ENCODE measurements at regions not wholly inside any gene's neighbourhood (a gene's known extent, or its start where the extent isn't known, plus 50 kb on each side); places are given as distances from the start of the nearest gene placed in this dataset.
"Not testable (repeated sequence)": the region's sequence is repeated elsewhere in the genome, so short reads cannot be mapped to it uniquely, and the experiment has no call there.

DNA sequence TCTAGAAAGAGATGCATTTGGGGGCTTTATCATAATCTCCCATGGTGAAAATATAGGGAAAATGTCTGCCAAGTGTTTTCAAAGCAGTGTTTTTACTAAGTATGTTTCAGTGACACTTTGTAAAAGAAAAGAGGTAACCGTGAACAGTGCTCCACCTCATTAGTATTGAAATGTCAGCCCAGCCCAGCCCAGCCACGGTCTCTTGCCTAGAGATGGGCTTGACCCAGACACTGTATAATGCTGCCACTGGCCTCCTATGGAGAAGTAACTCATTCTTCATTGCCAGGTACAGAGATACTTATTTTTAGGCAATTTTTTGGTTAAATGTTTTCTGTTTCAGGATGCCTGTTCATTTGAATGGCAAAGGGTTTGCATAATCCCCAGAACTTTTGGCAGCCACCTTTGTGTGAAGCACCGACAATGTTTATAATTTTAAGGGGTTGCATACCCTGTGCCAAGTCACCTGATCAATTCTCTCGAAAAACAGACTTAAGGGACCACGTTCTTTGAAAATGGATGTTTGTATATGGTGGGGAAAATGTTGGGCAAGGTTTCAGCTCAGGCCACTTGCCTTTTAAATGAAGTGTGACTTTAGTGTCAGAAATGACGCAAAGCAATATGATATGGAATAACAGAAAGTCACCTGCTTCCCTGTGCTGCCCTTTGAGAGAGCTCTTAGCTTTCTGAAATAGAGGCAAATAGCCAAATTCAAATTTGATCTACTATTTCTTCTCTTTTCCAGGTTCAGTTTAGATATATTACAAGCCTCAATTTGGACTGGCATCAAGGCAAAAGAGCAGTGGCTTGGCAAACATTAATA lies 314.5 kb upstream of the RGPD4 start:
- no peak for TF ChIP-seq CTCF (IDR thresholded peaks at IDR 0.05; ENCODE audit: low read depth, low read length, missing control alignments)
- no peak for DNase-seq (ENCODE audit: extremely low read depth, low read depth)
- no peak overlapping the region for H3K4me3 ChIP-seq (replicated peaks; ENCODE audit: low read depth, low read length)

- TF ChIP-seq CTCF (IDR thresholded peaks at IDR 0.05; ENCODE audit: low read depth, low read length, missing control alignments), result no peak
- DNase-seq (ENCODE audit: extremely low read depth, low read depth), result no peak
- no peak overlapping the region for H3K4me3 ChIP-seq (replicated peaks; ENCODE audit: low read depth, low read length)
These were observed 301.3 kb upstream of the RGPD4 start for GRCh38 chr2:107525406-107525805.

GRCh38 chr2:107529146-107529545 lies 297.5 kb upstream of the RGPD4 start:
- peak; percentile 16 for DNase-seq (ENCODE audit: extremely low read depth, low read depth)
- no peak for TF ChIP-seq CTCF (IDR thresholded peaks at IDR 0.05; ENCODE audit: low read depth, low read length, missing control alignments)
- no peak overlapping the region for H3K4me3 ChIP-seq (replicated peaks; ENCODE audit: low read depth, low read length)

GRCh38 chr2:107530046-107530445 lies 296.6 kb upstream of the RGPD4 start:
- no peak for DNase-seq (ENCODE audit: extremely low read depth, low read depth)
- H3K4me3 ChIP-seq (replicated peaks; ENCODE audit: low read depth, low read length), result no peak overlapping the region
- no peak for TF ChIP-seq CTCF (IDR thresholded peaks at IDR 0.05; ENCODE audit: low read depth, low read length, missing control alignments)

DNA sequence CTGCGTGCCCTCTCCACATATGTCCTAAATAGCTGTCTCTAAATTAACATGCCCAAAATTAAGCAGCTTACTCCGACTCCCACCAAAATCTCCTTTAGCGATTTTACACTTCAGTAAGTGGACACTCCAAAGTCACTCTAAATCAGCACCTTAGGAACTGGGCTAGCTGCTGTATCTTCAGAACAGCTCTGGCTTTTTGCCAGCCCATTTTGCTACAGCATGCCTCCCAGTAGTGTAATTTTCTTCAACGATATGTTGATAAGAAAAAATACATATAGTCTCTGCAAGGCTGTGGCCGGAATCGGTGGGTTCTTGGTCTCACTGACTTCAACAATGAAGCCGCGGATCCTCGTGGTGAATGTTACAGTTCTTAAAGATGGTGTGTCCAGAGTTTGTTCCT lies 291.8 kb upstream of the RGPD4 start:
- TF ChIP-seq CTCF (IDR thresholded peaks at IDR 0.05; ENCODE audit: low read depth, low read length, missing control alignments), result no peak
- DNase-seq (ENCODE audit: extremely low read depth, low read depth), result no peak
- H3K4me3 ChIP-seq (replicated peaks; ENCODE audit: low read depth, low read length), result no peak overlapping the region

DNA sequence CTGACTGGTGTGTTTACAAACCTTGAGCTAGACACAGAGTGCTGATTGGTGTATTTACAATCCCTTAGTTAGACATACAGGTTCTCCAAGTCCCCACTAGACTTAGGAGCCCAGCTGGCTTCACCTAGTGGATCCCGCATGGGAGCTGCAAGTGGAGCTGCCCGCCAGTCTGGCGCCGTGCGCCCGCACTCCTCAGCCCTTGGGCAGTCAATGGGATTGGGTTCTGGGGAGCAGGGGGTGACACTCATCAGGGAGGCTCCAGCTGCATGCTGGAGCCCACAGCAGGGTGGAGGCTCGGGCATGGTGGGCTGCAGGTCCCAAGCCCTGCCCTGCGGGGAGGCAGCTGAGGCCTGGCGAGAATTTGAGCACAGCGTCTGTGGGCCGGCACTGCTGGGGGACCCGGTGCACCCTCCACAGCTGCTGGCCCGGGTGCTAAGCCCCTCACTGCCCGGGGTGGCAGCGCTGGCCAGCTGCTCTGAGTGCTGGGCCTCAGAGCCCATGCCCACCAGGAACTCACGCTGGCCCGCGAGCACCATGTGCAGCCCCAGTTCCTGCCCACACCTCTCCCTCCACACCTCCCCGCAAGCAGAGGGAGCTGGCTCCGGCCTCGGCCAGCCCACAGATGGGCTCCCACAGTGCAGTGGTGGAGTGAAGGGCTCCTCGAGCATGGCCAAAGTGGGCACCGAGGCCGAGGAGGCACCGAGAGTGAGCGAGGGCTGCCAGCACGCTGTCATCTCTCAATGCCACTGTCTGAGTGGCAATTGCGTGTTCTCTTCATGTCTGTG lies 290.6 kb upstream of the RGPD4 start:
- not testable (repeated sequence) for DNase-seq (ENCODE audit: extremely low read depth, low read depth); H3K4me3 ChIP-seq (replicated peaks; ENCODE audit: low read depth, low read length)

DNA sequence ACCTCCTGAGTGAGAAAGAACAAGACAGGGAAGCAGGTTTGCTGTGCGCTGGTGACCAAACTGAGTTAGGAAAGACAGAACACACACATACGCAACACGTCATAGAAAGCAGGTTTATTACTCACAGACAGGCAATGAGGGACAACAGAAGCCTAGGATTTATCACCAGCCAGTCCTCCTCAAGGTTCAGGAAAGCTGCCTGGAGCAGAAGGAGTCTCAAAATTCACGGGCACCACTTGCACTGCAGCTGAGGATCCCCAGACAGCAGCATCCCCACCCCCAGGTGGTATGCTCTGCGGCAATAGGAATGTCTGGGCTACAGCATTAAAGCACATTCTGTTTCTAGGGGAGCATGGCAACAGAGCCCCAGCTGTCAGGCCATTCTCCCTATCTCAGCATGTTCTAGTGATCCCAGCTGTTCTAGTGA lies 284.4 kb upstream of the RGPD4 start:
- no peak overlapping the region for H3K4me3 ChIP-seq (replicated peaks; ENCODE audit: low read depth, low read length)
- no peak for TF ChIP-seq CTCF (IDR thresholded peaks at IDR 0.05; ENCODE audit: low read depth, low read length, missing control alignments)
- no peak for DNase-seq (ENCODE audit: extremely low read depth, low read depth)
